Stimulated activated CD4-positive, alpha-beta T cell treated with anti-CD3 and anti-CD28 coated beads, Interleukin-4, amount 100 ng/mL, for 48 hours (primary cell): ENCODE measurements at regions not wholly inside any gene's neighbourhood (a gene's known extent, or its start where the extent isn't known, plus 50 kb on each side); places are given as distances from the start of the nearest gene placed in this dataset.
"Not testable (repeated sequence)": the region's sequence is repeated elsewhere in the genome, so short reads cannot be mapped to it uniquely, and the experiment has no call there.

Experiments
- DNase-seq, 2 donors: peaks; one replicate each; pipeline ENCODE4 v3.0.0-alpha.2; 2020; ENCODE audit warnings: low read depth in 2 of 2

DNA sequence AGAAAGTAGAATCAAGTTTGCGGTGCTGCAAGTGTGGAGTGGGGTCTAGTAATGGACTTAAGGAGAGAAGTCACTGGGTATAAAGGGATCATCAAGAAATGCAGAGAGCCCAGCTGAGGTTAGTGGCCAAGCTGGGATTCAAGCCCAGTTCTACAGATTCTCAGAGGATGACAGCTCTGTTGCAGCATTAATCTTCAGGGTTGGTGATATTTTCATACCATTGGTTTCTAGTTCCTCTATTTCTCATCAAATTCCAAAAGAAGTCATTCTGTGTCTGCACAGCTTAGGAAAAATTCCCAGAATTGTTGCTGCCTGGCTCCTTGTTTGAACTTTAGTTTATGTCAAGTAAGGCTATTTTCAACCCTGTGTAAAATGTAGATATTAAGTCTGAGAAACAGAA is 169.5 kb upstream of the NTF3 start:
- no peak for DNase-seq

- DNase-seq, result no peak
Observed at GRCh38 chr12:5262885-5263284, 169.0 kb upstream of the NTF3 start.

- no peak for DNase-seq
Observed at GRCh38 chr12:5264006-5264405, 167.9 kb upstream of the NTF3 start.

DNA sequence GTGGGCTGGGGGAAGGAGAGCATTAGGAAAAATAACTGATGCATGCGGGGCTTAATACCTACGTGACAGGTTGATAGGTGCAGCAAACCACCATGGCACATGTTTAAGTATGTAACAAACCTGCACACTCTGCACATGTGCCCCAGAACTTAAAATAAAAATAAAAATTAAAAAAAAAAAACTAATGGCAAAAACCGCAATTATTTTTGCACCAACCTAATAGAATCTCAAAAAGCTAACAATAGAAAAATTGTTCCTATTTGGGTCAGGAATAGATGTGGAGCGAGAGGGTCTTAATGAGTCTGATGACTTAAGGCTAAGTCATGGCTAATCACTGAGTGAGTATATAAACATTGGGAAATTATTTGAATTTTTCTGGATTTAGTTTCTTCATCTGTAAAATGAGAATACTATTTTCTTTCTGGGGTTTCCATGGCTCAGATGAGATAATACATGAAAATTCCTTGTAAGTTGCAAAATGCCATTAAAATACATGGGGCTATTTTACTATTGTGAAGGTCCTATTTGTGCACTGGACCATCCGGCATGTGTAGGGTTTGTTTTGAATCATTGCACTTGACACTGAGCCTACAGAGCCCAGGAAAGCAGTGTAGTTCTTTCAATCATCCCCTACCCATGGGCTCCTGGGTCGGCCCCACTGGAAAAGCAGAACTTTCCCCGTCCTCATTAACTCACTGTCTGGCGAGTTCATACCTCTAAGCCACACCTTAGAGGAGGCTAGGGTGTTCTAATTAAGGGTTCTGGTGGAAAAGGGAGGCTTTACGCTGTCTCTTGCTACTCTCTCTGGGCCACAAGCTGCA is 164.1 kb upstream of the NTF3 start:
- DNase-seq, result no peak

DNA sequence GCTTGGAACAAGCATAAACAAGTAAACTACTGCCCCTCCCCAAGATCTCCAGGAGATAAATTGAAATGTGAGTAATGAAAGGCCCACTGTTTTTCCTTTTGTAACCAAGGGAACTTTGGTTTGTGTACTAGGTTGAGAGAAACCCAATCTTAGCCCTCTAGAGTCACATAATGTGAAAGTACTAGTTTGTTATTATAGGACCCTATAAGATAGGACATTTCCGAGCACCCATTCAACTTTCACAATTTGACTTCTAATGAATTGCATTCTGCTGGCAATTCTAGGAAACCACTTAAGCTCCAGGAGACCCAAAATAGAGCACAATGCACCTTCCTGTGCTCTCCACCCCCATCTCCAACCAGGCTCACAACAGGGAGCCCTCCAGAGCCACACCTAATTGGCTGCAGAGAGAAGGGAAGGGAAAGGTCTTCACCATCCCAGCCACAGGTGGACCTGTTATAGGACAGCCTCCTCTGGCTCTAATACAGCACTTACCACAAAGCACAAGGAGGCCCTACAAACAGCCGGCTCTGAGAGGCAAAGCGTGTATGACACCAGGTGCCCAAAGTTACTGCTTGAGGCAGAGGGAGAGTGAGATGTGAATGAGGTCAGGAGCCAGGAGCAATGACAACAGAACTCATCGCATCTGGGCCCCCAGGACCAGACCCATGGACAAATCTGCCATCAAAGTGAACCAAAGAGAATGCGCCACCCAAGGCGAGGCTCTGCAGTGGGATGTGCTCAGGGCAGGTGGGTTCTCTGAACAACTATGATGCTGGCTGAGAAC is 163.3 kb upstream of the NTF3 start:
- no peak for DNase-seq

GRCh38 chr12:5269846-5270245 is 162.1 kb upstream of the NTF3 start:
- DNase-seq, result no peak

- DNase-seq, result no peak
Observed at GRCh38 chr12:5272018-5272785, 159.7 kb upstream of the NTF3 start.

- no peak for DNase-seq
Observed at GRCh38 chr12:5273709-5274108, 158.2 kb upstream of the NTF3 start.

GRCh38 chr12:5276327-5276880 is 155.5 kb upstream of the NTF3 start:
- DNase-seq, result no peak

GRCh38 chr12:5280086-5280485 is 151.8 kb upstream of the NTF3 start:
- DNase-seq, result no peak

DNA sequence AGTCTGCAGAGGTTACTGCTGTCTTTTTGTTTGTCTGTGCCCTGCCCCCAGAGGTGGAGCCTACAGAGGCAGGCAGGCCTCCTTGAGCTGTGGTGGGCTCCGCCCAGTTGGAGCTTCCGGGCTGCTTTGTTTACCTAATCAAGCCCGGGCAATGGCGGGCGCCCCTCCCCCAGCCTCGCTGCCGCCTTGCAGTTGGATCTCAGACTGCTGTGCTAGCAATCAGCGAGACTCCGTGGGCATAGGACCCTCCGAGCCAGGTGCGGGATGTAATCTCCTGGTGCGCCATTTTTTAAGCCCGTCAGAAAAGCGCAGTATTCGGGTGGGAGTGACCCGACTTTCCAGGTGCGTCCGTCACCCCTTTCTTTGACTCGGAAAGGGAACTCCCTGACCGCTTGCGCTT is 141.5 kb upstream of the NTF3 start:
- not testable (repeated sequence) for DNase-seq

GRCh38 chr12:5292651-5293050 is 139.3 kb upstream of the NTF3 start:
- DNase-seq, result no peak

- DNase-seq, result no peak
Observed at GRCh38 chr12:5293773-5294172, 138.1 kb upstream of the NTF3 start.

GRCh38 chr12:5294274-5295070 is 137.4 kb upstream of the NTF3 start:
- DNase-seq, result no peak

- no peak for DNase-seq
Observed at GRCh38 chr12:5295151-5295550, 136.8 kb upstream of the NTF3 start.

DNA sequence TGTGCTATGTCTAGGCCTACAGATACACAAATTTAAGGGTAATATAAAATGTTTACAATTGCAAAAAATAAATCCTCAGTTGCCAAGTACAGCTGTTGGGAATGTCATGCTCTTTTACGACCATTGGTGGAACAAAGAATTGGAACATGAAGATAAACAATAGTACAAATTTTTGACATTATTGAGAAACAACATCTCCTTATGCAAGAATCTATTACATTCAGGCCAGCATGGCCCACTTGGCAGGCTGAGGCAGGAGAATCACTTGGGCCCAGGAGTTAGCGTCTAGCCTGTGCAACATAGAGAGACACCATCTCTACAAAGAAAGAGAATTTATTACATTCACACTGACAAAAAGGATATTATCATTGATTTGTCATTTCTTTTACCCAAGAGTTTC is 135.9 kb upstream of the NTF3 start:
- no peak for DNase-seq

DNA sequence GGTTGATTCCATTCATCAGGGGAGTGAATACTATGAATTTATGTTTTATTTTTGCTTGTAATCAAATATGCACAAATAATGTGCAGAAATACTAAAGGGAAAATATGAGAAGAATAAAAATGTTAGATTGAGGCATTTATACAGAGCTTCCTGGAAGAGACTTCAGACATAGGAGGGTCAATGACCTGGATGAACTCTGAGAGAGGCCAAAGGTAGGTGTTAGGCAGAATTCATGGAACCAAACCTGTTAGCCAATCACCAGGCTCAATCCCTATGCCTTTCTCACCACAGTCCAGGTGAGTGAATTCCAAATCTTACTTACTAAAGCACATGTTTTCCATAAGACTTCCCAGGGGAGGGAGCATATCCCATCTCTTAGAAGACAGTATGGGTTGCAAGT is 130.4 kb upstream of the NTF3 start:
- no peak for DNase-seq

- no peak for DNase-seq
Observed at GRCh38 chr12:5305425-5305824, 126.5 kb upstream of the NTF3 start.

GRCh38 chr12:5305886-5306545 is 125.9 kb upstream of the NTF3 start:
- DNase-seq, result no peak

DNA sequence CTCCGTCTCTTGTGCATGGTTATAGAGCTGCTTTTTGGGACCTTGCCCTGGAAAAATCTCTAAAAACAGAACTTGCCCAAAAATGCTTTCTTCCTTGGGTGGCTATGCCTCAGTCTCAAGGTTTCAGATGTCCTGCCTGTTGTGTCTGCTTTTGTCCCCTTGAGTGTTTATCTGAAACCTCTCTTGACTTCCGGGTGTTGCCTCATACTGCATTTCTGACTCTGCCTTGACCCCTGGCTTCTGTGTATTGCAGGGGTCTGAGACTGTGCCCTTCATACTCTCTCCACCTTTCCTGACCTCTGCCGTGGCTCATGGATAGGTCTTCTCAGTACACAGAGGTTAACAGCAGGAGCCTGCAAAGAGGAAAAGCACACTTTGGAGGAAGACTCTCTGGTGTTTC is 124.8 kb upstream of the NTF3 start:
- no peak for DNase-seq

GRCh38 chr12:5308216-5308615 is 123.7 kb upstream of the NTF3 start:
- no peak for DNase-seq
